ENCODE measurements at regions not wholly inside any gene's neighbourhood (a gene's known extent, or its start where the extent isn't known, plus 50 kb on each side); places are given as distances from the start of the nearest gene placed in this dataset.

- Histone ChIP-seq H3K9me3 (no peaks in the 10 kb centered on the region), H3K4me3 (no peak overlapping the region), H3K4me1 (ENCODE audit: low read depth) (no peaks in the 10 kb centered on the region), H3K36me3 (ENCODE audit: low read depth) (no peaks in the 10 kb centered on the region)
- intact Hi-C loops (cut with DNase I, micrococcal nuclease), result no loop called here
- no peak for TF ChIP-seq CTCF (IDR thresholded peaks at IDR 0.05)
- DNase-seq, result no peak
- ATAC-seq, result no peak
These were observed 421.5 kb upstream of the SEL1L start for GRCh38 chr14:81955123-81955522.

GRCh38 chr14:81960781-81961180 lies 427.1 kb upstream of the SEL1L start:
- DNase-seq, result no peak
- TF ChIP-seq CTCF (IDR thresholded peaks at IDR 0.05), result no peak
- no peak overlapping the region for H3K4me3 ChIP-seq
- no peak for ATAC-seq
- no peaks in the 10 kb centered on the region for H3K9me3 ChIP-seq
- H3K36me3 ChIP-seq (ENCODE audit: low read depth), result no peaks in the 10 kb centered on the region
- intact Hi-C loops (cut with DNase I, micrococcal nuclease), result no loop called here
- no peaks in the 10 kb centered on the region for H3K4me1 ChIP-seq (ENCODE audit: low read depth)

- no peak for TF ChIP-seq CTCF (IDR thresholded peaks at IDR 0.05)
- Histone ChIP-seq H3K9me3 (no peaks in the 10 kb centered on the region), H3K4me1 (ENCODE audit: low read depth) (no peaks in the 10 kb centered on the region), H3K36me3 (ENCODE audit: low read depth) (no peaks in the 10 kb centered on the region), H3K4me3 (no peak overlapping the region)
- ATAC-seq (no peak), DNase-seq (no peak)
- intact Hi-C loops (cut with DNase I, micrococcal nuclease), result no loop called here
These were observed 430.2 kb upstream of the SEL1L start for GRCh38 chr14:81963846-81964245.

- intact Hi-C loops (cut with DNase I, micrococcal nuclease), result no loop called here
- ATAC-seq, result no peak
- Histone ChIP-seq H3K4me3 (no peak overlapping the region), H3K36me3 (ENCODE audit: low read depth) (no peaks in the 10 kb centered on the region), H3K9me3 (no peaks in the 10 kb centered on the region), H3K4me1 (ENCODE audit: low read depth) (no peaks in the 10 kb centered on the region)
- no peak for TF ChIP-seq CTCF (IDR thresholded peaks at IDR 0.05)
- no peak for DNase-seq
These were observed 436.7 kb upstream of the SEL1L start for GRCh38 chr14:81970307-81970706.

GRCh38 chr14:81971911-81972310 lies 438.3 kb upstream of the SEL1L start:
- Histone ChIP-seq H3K4me3 (no peak overlapping the region), H3K36me3 (ENCODE audit: low read depth) (no peaks in the 10 kb centered on the region), H3K9me3 (no peaks in the 10 kb centered on the region), H3K4me1 (ENCODE audit: low read depth) (no peaks in the 10 kb centered on the region)
- ATAC-seq, result no peak
- intact Hi-C loops (cut with DNase I, micrococcal nuclease), result no loop called here
- DNase-seq, result no peak
- TF ChIP-seq CTCF (IDR thresholded peaks at IDR 0.05), result no peak

- ATAC-seq, result no peak
- no peak for TF ChIP-seq CTCF (IDR thresholded peaks at IDR 0.05)
- intact Hi-C loops (cut with DNase I, micrococcal nuclease), result no loop called here
These were observed 438.9 kb upstream of the SEL1L start for GRCh38 chr14:81972601-81973000.

More at GRCh38 chr14:81972601-81973000, 438.9 kb upstream of the SEL1L start:
- Histone ChIP-seq H3K4me3 (no peak overlapping the region), H3K4me1 (ENCODE audit: low read depth) (no peaks in the 10 kb centered on the region), H3K9me3 (no peaks in the 10 kb centered on the region), H3K36me3 (ENCODE audit: low read depth) (no peaks in the 10 kb centered on the region)
- no peak for DNase-seq

All from mucosa of descending colon (tissue), 3 donors.